ENCODE measurements at regions not wholly inside any gene's neighbourhood (a gene's known extent, or its start where the extent isn't known, plus 50 kb on each side); places are given as distances from the start of the nearest gene placed in this dataset.
"Not testable (repeated sequence)": the region's sequence is repeated elsewhere in the genome, so short reads cannot be mapped to it uniquely, and the experiment has no call there.

GRCh38 chr2:236417150-236417549 lies 152.5 kb upstream of the ACKR3 start:
- DNase-seq = no peak

GRCh38 chr2:236430584-236430983 lies 139.0 kb upstream of the ACKR3 start:
- DNase-seq = no peak

GRCh38 chr2:236434593-236434992 lies 135.0 kb upstream of the ACKR3 start:
- DNase-seq = no peak

GRCh38 chr2:236440110-236440881 lies 129.3 kb upstream of the ACKR3 start:
- no peak for DNase-seq

GRCh38 chr2:236444187-236444586 lies 125.4 kb upstream of the ACKR3 start:
- DNase-seq = no peak

- no peak for DNase-seq
Measured at GRCh38 chr2:236445678-236446077, 123.9 kb upstream of the ACKR3 start.

- no peak for DNase-seq
Measured at GRCh38 chr2:236446521-236446920, 123.1 kb upstream of the ACKR3 start.

GRCh38 chr2:236449167-236449761 lies 120.4 kb upstream of the ACKR3 start:
- no peak for DNase-seq

GRCh38 chr2:236452238-236452637 lies 117.4 kb upstream of the ACKR3 start:
- DNase-seq = no peak

- no peak for DNase-seq
Measured at GRCh38 chr2:236454076-236454475, 115.5 kb upstream of the ACKR3 start.

- DNase-seq = no peak
Measured at GRCh38 chr2:236459393-236459792, 110.2 kb upstream of the ACKR3 start.

GRCh38 chr2:236464140-236464539 lies 105.5 kb upstream of the ACKR3 start:
- no peak for DNase-seq

GRCh38 chr2:236472720-236473495 lies 96.7 kb upstream of the ACKR3 start:
- no peak for DNase-seq

- no peak for DNase-seq
Measured at GRCh38 chr2:236473691-236474090, 95.9 kb upstream of the ACKR3 start.

- no peak for DNase-seq
Measured at GRCh38 chr2:236479814-236480213, 89.8 kb upstream of the ACKR3 start.

GRCh38 chr2:236483102-236483501 lies 86.5 kb upstream of the ACKR3 start:
- no peak for DNase-seq

GRCh38 chr2:236485519-236485918 lies 84.1 kb upstream of the ACKR3 start:
- DNase-seq = no peak

GRCh38 chr2:236489083-236489482 lies 80.5 kb upstream of the ACKR3 start:
- DNase-seq = not testable (repeated sequence)

- DNase-seq = no peak
Measured at GRCh38 chr2:236489895-236490404, 79.7 kb upstream of the ACKR3 start.

- no peak for DNase-seq
Measured at GRCh38 chr2:236496340-236496739, 73.3 kb upstream of the ACKR3 start.

GRCh38 chr2:236498369-236498768 lies 71.3 kb upstream of the ACKR3 start:
- no peak for DNase-seq

GRCh38 chr2:236499691-236500578 lies 69.7 kb upstream of the ACKR3 start:
- DNase-seq = no peak

- DNase-seq = no peak
Measured at GRCh38 chr2:236501026-236501425, 68.6 kb upstream of the ACKR3 start.
